Right lobe of liver (tissue), 4 donors: ENCODE measurements at regions not wholly inside any gene's neighbourhood (a gene's known extent, or its start where the extent isn't known, plus 50 kb on each side); places are given as distances from the start of the nearest gene placed in this dataset.

Experiments used
- CTCF ChIP-seq, 4 donors: fragments of 200-600 bp in 3 of 4; fragments of 450-650 bp in 1 of 4; IDR thresholded peaks; one replicate each; pipeline versions ENCODE4 v1.5.1 to v1.8.0; 2016 to 2022; ENCODE audit warnings: antibody characterized with exemption in 4 of 4, mild to moderate bottlenecking in 2 of 4
- POLR2A ChIP-seq: fragments of 450-650 bp; IDR thresholded peaks from one replicate; pipeline ENCODE4 v1.6.1; 2017; ENCODE audit warnings: antibody characterized with exemption, mild to moderate bottlenecking
- donor health status: DM: no; HTN: no; CAD: no.
- donor health status: DM: no; HTN: no; CAD: no.
- donor health status: DM: no; HTN: yes; CAD: no.

- TF ChIP-seq POLR2A (no peak), CTCF (IDR thresholded peaks at IDR 0.05) (no peak)
These were observed 1240.9 kb downstream of the CDH11 start for GRCh38 chr16:63880948-63881347.
